HEK293 (cell line): ENCODE measurements at regions not wholly inside any gene's neighbourhood (a gene's known extent, or its start where the extent isn't known, plus 50 kb on each side); places are given as distances from the start of the nearest gene placed in this dataset.

ENCODE experiments used
- FEZF1 ChIP-seq: fragments of 450-650 bp; formaldehyde crosslinking; IDR thresholded peaks from 2 replicates; pipeline ENCODE4 v1.5.1; 2016; ENCODE audit warnings: missing biosample characterization, missing genetic modification characterization
- HOXC10 ChIP-seq: sonication (generic); formaldehyde crosslinking; IDR thresholded peaks from 2 replicates; pipeline ENCODE4 v1.8.1; 2023; ENCODE audit warnings: mild to moderate bottlenecking, missing genetic modification reagents
- IKZF3 ChIP-seq: fragments of 450-650 bp; IDR thresholded peaks from 2 replicates; pipeline ENCODE4 v1.5.0; 2018; ENCODE audit warnings: missing biosample characterization, mild to moderate bottlenecking, missing genetic modification characterization, moderate library complexity
- MYNN ChIP-seq: fragments of 450-650 bp; formaldehyde crosslinking; IDR thresholded peaks from 2 replicates; pipeline ENCODE4 v1.5.1; 2016; ENCODE audit warnings: missing biosample characterization, missing genetic modification characterization, borderline replicate concordance
- SETDB1 ChIP-seq: IDR thresholded peaks from one replicate; pipeline ENCODE4 v1.6.1; 2017; ENCODE audit warnings: mild to moderate bottlenecking, low read length, moderate library complexity, mixed read lengths; ENCODE audit not compliant: insufficient read length
- SP3 ChIP-seq: fragments of 450-650 bp; formaldehyde crosslinking; IDR thresholded peaks from 2 replicates; pipeline ENCODE4 v1.5.1; 2016; ENCODE audit warnings: missing biosample characterization, missing genetic modification characterization
- YY1 ChIP-seq: fragments of 450-650 bp; formaldehyde crosslinking; IDR thresholded peaks from 2 replicates; pipeline ENCODE4 v1.5.1; 2018; ENCODE audit warnings: missing biosample characterization, missing genetic modification characterization
- ZBTB21 ChIP-seq: fragments of 450-650 bp; formaldehyde crosslinking; IDR thresholded peaks from 2 replicates; pipeline ENCODE4 v1.5.1; 2017; ENCODE audit warnings: missing biosample characterization, missing genetic modification characterization
- ZBTB8A ChIP-seq: fragments of 450-650 bp; formaldehyde crosslinking; IDR thresholded peaks from 2 replicates; pipeline ENCODE4 v1.5.1; 2016; ENCODE audit warnings: missing biosample characterization, missing genetic modification characterization
- ZFP41 ChIP-seq: fragments of 450-650 bp; formaldehyde crosslinking; IDR thresholded peaks from 2 replicates; pipeline ENCODE4 v1.5.1; 2016; ENCODE audit warnings: missing biosample characterization, missing genetic modification characterization, borderline replicate concordance
- ZIC2 ChIP-seq: fragments of 450-650 bp; formaldehyde crosslinking; IDR thresholded peaks from 2 replicates; pipeline ENCODE4 v1.5.1; 2016; ENCODE audit warnings: missing biosample characterization, missing genetic modification characterization
- ZNF121 ChIP-seq: fragments of 450-650 bp; formaldehyde crosslinking; IDR thresholded peaks from 2 replicates; pipeline ENCODE4 v1.5.1; 2016; ENCODE audit warnings: missing biosample characterization, missing genetic modification characterization
- ZNF202 ChIP-seq: fragments of 450-650 bp; formaldehyde crosslinking; IDR thresholded peaks from 2 replicates; pipeline ENCODE4 v1.5.1; 2016; ENCODE audit warnings: missing biosample characterization, missing genetic modification characterization, borderline replicate concordance
- ZNF248 ChIP-seq: fragments of 450-650 bp; formaldehyde crosslinking; IDR thresholded peaks from 2 replicates; pipeline ENCODE4 v1.5.1; 2017; ENCODE audit warnings: missing biosample characterization, missing genetic modification characterization
- ZNF335 ChIP-seq: fragments of 450-650 bp; formaldehyde crosslinking; conservative IDR thresholded peaks from 2 replicates; pipeline ENCODE4 v1.5.1; 2016; ENCODE audit warnings: missing biosample characterization, missing genetic modification characterization
- ZNF354C ChIP-seq: fragments of 450-650 bp; formaldehyde crosslinking; IDR thresholded peaks from 2 replicates; pipeline ENCODE4 v1.5.1; 2016; ENCODE audit warnings: missing biosample characterization, missing genetic modification characterization, low read depth, borderline replicate concordance
- ZNF394 ChIP-seq: fragments of 450-650 bp; formaldehyde crosslinking; IDR thresholded peaks from 2 replicates; pipeline ENCODE4 v1.5.1; 2016; ENCODE audit warnings: missing biosample characterization, missing genetic modification characterization, mild to moderate bottlenecking, moderate library complexity, borderline replicate concordance
- ZNF529 ChIP-seq: fragments of 450-650 bp; formaldehyde crosslinking; IDR thresholded peaks from 2 replicates; pipeline ENCODE4 v1.5.1; 2017; ENCODE audit warnings: missing genetic modification characterization, missing biosample characterization; ENCODE audit not compliant: insufficient replicate concordance
- ZNF548 ChIP-seq: fragments of 450-650 bp; formaldehyde crosslinking; IDR thresholded peaks from 2 replicates; pipeline ENCODE4 v1.5.1; 2016; ENCODE audit warnings: missing biosample characterization, missing genetic modification characterization
- ZNF623 ChIP-seq: fragments of 450-650 bp; formaldehyde crosslinking; IDR thresholded peaks from 2 replicates; pipeline ENCODE4 v1.5.1; 2016; ENCODE audit warnings: missing biosample characterization, missing genetic modification characterization
- ZNF658 ChIP-seq: fragments of 450-650 bp; formaldehyde crosslinking; IDR thresholded peaks from 2 replicates; pipeline ENCODE4; 2016; ENCODE audit warnings: missing biosample characterization, missing genetic modification characterization
- ZNF660 ChIP-seq: fragments of 450-650 bp; IDR thresholded peaks from 2 replicates; pipeline ENCODE4 v1.5.1; 2018; ENCODE audit warnings: missing biosample characterization, mild to moderate bottlenecking, missing genetic modification characterization
- ZNF76 ChIP-seq: fragments of 450-650 bp; formaldehyde crosslinking; IDR thresholded peaks from 2 replicates; pipeline ENCODE4; 2016; ENCODE audit warnings: low read depth, missing biosample characterization, missing genetic modification characterization, borderline replicate concordance
- ZNF768 ChIP-seq: fragments of 450-650 bp; formaldehyde crosslinking; IDR thresholded peaks from 2 replicates; pipeline ENCODE4 v1.5.1; 2018; ENCODE audit warnings: missing biosample characterization, mild to moderate bottlenecking, missing genetic modification characterization
- TF ChIP-seq, protein P1 (sequence below): fragments of 450-650 bp; formaldehyde crosslinking; IDR thresholded peaks from 2 replicates; pipeline ENCODE4 v1.5.0; 2017; ENCODE audit warnings: missing biosample characterization, missing genetic modification characterization, borderline replicate concordance
- TF ChIP-seq, protein P2 (sequence below): fragments of 450-650 bp; formaldehyde crosslinking; IDR thresholded peaks from 2 replicates; pipeline ENCODE4 v1.5.1; 2016; ENCODE audit warnings: missing biosample characterization, missing genetic modification characterization
- TF ChIP-seq, protein P3 (sequence below): fragments of 450-650 bp; formaldehyde crosslinking; IDR thresholded peaks from 2 replicates; pipeline ENCODE4 v1.5.1; 2016; ENCODE audit warnings: missing biosample characterization, missing genetic modification characterization
- TF ChIP-seq, protein P4 (sequence below): fragments of 450-650 bp; IDR thresholded peaks from 2 replicates; pipeline ENCODE4 v1.5.1; 2018; ENCODE audit warnings: missing biosample characterization, missing genetic modification characterization
- TF ChIP-seq, protein P5 (sequence below): fragments of 450-650 bp; formaldehyde crosslinking; IDR thresholded peaks from 2 replicates; pipeline ENCODE4 v1.5.1; 2016; ENCODE audit warnings: missing biosample characterization, missing genetic modification characterization, borderline replicate concordance

DNA sequence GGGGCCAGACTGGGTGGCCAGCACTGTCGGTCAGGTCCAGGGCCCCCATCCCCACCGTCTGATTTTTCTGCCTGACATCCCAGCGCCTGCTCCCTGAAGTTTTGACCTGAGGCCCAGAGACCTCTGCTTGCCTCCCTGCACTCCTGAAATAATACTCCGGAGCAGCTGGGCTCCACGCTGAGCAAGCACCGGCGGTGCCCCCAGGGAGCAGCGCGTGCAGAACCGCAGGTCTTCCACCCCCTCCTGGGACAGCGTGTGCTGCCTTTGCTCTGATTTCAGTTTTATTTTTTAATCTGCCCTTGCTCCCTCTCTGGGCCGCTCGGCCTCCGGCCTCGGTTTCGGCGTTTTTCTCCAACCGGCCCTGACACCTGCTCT is 132.4 kb upstream of the GSE1 start (continued):
- TF ChIP-seq ZNF394 (tag by site-specific recombination) (peak; percentile 78; the same call in 1 of the 2 replicates), ZNF529 (tag by site-specific recombination) (no peak), ZNF76 (tag by site-specific recombination) (no peak), ZNF202 (tag by site-specific recombination) (no peak), ZNF548 (no peak), HOXC10 (CRISPR knock-in tag) (no peak), ZNF768 (tag by site-specific recombination) (no peak), ZNF658 (no peak), ZIC2 (tag by site-specific recombination) (peak; percentile 97), ZNF121 (tag by site-specific recombination) (no peak), YY1 (tag by site-specific recombination) (no peak), SETDB1 (no peak), ZNF354C (no peak), ZNF335 (tag by site-specific recombination) (no peak), SP3 (tag by site-specific recombination) (no peak), ZNF660 (no peak), FEZF1 (tag by site-specific recombination) (peak; percentile 56), ZNF248 (tag by site-specific recombination) (no peak), ZBTB8A (tag by site-specific recombination) (no peak), ZFP41 (no peak), ZNF623 (tag by site-specific recombination) (no peak), MYNN (tag by site-specific recombination) (no peak), IKZF3 (tag by site-specific recombination) (peak; percentile 57), ZBTB21 (tag by site-specific recombination) (no peak)
- TF ChIP-seq, protein P1, sequence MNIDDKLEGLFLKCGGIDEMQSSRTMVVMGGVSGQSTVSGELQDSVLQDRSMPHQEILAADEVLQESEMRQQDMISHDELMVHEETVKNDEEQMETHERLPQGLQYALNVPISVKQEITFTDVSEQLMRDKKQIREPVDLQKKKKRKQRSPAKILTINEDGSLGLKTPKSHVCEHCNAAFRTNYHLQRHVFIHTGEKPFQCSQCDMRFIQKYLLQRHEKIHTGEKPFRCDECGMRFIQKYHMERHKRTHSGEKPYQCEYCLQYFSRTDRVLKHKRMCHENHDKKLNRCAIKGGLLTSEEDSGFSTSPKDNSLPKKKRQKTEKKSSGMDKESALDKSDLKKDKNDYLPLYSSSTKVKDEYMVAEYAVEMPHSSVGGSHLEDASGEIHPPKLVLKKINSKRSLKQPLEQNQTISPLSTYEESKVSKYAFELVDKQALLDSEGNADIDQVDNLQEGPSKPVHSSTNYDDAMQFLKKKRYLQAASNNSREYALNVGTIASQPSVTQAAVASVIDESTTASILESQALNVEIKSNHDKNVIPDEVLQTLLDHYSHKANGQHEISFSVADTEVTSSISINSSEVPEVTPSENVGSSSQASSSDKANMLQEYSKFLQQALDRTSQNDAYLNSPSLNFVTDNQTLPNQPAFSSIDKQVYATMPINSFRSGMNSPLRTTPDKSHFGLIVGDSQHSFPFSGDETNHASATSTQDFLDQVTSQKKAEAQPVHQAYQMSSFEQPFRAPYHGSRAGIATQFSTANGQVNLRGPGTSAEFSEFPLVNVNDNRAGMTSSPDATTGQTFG (tag by site-specific recombination) = no peak
- TF ChIP-seq, protein P2, sequence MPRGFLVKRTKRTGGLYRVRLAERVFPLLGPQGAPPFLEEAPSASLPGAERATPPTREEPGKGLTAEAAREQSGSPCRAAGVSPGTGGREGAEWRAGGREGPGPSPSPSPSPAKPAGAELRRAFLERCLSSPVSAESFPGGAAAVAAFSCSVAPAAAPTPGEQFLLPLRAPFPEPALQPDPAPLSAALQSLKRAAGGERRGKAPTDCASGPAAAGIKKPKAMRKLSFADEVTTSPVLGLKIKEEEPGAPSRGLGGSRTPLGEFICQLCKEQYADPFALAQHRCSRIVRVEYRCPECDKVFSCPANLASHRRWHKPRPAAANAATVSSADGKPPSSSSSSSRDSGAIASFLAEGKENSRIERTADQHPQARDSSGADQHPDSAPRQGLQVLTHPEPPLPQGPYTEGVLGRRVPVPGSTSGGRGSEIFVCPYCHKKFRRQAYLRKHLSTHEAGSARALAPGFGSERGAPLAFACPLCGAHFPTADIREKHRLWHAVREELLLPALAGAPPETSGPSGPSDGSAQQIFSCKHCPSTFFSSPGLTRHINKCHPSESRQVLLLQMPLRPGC (tag by site-specific recombination) = no peak
- TF ChIP-seq, protein P3, sequence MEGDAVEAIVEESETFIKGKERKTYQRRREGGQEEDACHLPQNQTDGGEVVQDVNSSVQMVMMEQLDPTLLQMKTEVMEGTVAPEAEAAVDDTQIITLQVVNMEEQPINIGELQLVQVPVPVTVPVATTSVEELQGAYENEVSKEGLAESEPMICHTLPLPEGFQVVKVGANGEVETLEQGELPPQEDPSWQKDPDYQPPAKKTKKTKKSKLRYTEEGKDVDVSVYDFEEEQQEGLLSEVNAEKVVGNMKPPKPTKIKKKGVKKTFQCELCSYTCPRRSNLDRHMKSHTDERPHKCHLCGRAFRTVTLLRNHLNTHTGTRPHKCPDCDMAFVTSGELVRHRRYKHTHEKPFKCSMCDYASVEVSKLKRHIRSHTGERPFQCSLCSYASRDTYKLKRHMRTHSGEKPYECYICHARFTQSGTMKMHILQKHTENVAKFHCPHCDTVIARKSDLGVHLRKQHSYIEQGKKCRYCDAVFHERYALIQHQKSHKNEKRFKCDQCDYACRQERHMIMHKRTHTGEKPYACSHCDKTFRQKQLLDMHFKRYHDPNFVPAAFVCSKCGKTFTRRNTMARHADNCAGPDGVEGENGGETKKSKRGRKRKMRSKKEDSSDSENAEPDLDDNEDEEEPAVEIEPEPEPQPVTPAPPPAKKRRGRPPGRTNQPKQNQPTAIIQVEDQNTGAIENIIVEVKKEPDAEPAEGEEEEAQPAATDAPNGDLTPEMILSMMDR (tag by site-specific recombination) = no peak
- TF ChIP-seq, protein P4, sequence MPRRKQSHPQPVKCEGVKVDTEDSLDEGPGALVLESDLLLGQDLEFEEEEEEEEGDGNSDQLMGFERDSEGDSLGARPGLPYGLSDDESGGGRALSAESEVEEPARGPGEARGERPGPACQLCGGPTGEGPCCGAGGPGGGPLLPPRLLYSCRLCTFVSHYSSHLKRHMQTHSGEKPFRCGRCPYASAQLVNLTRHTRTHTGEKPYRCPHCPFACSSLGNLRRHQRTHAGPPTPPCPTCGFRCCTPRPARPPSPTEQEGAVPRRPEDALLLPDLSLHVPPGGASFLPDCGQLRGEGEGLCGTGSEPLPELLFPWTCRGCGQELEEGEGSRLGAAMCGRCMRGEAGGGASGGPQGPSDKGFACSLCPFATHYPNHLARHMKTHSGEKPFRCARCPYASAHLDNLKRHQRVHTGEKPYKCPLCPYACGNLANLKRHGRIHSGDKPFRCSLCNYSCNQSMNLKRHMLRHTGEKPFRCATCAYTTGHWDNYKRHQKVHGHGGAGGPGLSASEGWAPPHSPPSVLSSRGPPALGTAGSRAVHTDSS = no peak
- TF ChIP-seq, protein P5, sequence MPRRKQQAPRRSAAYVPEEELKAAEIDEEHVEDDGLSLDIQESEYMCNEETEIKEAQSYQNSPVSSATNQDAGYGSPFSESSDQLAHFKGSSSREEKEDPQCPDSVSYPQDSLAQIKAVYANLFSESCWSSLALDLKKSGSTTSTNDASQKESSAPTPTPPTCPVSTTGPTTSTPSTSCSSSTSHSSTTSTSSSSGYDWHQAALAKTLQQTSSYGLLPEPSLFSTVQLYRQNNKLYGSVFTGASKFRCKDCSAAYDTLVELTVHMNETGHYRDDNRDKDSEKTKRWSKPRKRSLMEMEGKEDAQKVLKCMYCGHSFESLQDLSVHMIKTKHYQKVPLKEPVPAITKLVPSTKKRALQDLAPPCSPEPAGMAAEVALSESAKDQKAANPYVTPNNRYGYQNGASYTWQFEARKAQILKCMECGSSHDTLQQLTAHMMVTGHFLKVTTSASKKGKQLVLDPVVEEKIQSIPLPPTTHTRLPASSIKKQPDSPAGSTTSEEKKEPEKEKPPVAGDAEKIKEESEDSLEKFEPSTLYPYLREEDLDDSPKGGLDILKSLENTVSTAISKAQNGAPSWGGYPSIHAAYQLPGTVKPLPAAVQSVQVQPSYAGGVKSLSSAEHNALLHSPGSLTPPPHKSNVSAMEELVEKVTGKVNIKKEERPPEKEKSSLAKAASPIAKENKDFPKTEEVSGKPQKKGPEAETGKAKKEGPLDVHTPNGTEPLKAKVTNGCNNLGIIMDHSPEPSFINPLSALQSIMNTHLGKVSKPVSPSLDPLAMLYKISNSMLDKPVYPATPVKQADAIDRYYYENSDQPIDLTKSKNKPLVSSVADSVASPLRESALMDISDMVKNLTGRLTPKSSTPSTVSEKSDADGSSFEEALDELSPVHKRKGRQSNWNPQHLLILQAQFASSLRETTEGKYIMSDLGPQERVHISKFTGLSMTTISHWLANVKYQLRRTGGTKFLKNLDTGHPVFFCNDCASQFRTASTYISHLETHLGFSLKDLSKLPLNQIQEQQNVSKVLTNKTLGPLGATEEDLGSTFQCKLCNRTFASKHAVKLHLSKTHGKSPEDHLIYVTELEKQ (tag by site-specific recombination) = no peak
